ENCODE measurements at regions not wholly inside any gene's neighbourhood (a gene's known extent, or its start where the extent isn't known, plus 50 kb on each side); places are given as distances from the start of the nearest gene placed in this dataset.

DNA sequence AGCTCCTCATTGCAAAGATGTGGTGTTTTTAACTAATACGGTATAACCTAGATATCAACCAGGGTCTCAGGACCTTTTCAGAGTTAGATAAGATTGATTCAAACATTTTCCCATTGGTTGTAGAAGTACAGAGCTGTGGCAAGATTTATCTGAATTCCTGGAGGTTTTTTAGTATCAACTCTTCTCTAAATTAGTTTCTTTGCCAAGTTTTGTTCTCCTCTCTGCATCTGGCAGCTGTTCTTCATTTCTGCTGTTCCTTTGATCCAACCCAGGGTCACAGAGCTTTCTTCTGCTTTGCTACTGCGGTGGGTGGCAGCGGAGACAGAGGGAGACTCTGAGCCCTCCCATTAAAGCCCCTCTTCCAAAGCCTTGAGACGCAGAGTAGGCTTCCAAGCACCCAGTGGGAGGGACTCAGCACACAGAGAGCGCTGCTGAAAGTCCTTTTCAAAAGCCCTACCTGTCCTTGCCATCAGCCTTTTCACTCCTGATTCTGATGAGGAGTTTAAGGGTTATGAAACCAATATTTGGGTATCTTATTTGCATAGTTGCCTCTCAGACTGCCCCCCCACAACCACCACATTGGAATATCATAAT, 146.3 kb upstream of the EEPD1 start:
- DNase-seq (ENCODE audit: low spot score): no peak

DNA sequence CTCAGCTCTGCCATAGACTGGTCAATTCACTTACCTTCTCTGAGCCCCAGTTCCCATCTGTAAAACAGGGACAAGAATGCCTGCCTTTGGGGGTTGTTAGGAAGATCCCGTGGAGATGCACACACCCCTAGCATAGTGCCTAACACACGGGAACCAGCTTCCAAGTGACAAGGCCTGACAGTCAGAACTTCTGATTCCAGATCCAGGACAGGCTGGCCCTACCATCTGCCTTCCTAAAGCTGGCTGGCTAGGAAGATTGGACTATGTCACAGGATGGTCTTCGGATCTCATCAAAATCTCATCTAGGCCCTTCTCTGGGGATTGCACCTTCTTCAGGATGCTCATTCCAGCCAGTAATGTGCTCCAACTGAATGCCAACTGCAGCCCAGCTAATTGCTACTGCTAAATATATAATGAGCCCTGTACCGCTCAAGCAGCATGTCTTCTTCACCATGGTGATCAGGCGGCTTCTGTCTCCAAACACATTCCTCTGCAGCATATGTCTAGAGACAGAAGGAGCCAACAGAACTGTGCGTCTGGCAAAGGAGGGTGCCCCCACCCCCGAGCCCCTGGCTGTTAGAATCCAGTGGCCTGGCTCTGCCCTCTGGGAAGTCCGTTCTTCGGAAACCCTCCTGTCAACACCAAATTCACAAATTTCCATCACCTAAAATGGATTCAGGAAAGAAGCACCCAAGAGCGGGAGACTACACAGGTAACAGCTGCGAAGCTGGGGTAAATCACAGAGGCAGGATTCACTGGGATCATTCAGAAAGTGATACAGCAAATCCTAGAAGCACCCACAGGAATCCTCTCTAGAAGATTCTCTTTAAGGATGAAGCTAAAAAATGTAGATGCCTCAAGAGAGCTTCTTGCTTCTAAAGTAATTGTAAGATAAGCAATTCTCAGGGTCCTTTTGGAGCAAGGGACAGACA, 142.1 kb upstream of the EEPD1 start:
- no peak for DNase-seq (ENCODE audit: low spot score)

DNA sequence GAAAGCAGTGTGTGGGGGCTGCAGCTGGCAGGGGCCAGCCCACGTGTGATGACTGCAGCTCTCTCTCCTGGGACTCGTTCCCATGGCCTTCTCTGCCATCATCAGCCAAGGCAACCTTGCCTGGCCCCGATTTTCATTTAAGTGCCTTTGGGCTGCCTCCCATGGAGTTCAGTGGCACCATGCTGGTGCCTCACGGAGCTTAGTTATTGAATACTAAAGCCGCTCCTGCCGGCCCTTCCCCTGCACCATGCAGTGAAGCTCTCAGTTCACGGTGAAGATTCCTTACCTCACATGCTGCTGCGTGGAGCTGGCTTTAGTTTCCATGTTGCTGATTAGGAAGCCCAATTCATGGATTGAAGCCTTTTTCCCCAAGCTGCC, 141.5 kb upstream of the EEPD1 start:
- no peak for DNase-seq (ENCODE audit: low spot score)

DNA sequence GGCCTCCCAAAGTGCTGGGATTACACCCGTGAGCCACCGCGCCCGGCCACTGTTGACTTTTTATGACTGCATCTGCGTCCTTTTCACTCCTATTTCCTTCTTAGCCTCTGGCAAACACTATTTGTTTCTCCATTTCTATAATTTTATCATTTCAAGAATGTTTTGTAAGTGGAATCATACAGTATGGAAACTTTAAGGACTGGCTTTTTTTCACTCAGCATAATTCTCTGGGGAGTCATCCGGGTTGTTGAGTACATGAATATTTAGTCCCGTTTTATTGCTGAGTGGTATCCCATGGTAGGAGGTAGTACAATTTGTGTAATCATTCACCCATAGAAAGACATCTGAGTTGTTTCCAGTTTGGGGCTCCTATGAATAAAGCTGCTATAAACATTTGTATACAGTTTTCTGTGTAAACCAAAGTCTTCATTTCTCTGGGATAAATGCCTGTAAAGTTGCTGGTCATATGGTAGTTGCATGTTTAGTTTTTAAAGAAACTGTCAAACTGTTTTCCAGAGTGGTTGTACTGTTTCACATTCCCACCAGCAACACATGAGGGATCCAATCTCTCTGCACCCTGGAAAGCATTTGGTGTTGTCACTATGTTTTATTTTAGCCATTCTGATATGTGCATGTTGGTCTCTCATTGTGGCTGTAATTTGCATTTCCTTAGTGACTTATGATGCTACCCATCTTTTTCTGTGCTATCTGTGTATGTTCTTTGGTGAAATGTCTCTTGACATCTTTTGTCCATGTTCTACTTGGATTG, 139.6 kb upstream of the EEPD1 start:
- DNase-seq (ENCODE audit: low spot score): peak; percentile 24

GRCh38 chr7:36014961-36015360, 138.1 kb upstream of the EEPD1 start:
- no peak for DNase-seq (ENCODE audit: low spot score)

DNA sequence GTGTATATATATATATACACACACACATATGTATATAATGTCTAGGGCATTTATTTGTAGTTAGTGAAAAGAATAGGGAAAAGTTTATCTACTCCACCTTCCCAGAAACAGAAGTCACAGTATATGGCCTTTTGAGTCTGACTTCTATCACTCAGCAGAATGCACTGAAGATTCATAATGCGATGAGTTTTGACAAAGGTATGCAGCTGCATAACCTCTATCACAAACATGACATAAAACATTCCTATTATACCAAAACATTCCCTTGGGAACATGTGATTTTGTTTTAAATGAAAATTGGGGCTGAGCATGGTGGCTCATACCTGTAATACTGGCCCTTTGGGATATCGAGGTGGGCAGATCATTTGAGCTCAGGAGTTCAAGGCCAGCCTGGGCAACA, 137.3 kb upstream of the EEPD1 start:
- DNase-seq (ENCODE audit: low spot score): peak; percentile 66

DNA sequence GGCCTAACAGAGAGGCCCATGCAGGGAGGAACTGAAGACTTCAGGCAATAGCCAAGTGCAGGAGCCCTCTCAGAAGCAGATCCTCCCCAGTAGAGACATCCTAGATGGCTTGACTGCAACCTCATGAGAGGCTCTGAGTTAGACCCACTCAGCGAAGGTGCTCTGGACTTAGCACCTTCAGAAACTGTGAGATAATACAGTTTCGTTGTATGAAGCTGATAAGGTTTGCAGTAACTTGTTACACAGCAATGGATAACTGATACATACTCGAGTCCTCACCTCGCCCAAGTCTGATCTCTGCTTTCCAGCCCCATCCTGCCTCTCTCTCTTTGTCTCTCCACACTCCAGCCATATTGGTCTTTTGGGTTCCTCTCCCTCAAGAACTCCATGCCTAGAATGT, 136.4 kb upstream of the EEPD1 start:
- DNase-seq (ENCODE audit: low spot score): no peak

- peak; percentile 25 for DNase-seq (ENCODE audit: low spot score)
These were observed 135.9 kb upstream of the EEPD1 start for GRCh38 chr7:36017111-36017510.

GRCh38 chr7:36018816-36019484, 134.1 kb upstream of the EEPD1 start:
- no peak for DNase-seq (ENCODE audit: low spot score)

DNA sequence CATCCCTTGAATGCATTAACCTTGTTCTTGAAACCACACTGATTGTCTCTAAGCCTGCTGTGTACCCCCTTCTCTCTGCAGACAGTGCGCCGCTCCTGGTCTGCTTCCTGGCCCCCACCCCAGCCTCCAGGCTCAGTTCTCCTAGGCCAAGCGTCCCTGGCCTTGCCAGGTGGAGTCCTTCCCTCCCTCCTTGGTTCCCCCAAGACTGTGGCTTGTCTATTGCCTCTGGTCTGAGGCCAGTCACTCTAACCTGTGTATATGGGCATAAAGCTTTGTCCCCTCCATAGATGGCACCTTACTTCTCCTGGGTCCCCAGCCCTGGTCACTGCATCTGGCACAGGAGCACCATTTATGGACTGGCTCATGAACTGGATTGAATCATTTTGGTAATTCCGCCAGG, 133.5 kb upstream of the EEPD1 start:
- no peak for DNase-seq (ENCODE audit: low spot score)

- peak; percentile 47 for DNase-seq (ENCODE audit: low spot score)
These were observed 133.1 kb upstream of the EEPD1 start for GRCh38 chr7:36019980-36020379.

DNA sequence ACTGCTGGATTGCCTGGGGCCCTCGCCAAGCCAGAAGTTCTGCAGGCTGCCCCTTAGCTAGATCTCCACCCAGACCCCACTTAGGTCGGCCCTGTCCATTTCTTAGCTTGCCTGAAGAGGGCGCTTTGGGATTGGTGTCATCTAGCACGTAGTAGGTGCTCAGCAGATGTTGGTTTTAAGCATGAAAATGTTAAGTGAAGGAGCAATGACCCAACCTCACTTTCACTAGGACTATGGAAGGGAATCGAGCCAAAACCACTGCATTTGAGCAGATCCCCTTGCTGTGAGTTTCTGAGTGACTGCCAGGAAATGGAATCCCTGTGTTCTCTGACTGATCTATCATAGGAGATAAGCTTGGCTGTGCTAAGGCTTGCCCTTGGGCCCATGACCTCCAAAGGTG, 131.7 kb upstream of the EEPD1 start:
- no peak for DNase-seq (ENCODE audit: low spot score)

DNA sequence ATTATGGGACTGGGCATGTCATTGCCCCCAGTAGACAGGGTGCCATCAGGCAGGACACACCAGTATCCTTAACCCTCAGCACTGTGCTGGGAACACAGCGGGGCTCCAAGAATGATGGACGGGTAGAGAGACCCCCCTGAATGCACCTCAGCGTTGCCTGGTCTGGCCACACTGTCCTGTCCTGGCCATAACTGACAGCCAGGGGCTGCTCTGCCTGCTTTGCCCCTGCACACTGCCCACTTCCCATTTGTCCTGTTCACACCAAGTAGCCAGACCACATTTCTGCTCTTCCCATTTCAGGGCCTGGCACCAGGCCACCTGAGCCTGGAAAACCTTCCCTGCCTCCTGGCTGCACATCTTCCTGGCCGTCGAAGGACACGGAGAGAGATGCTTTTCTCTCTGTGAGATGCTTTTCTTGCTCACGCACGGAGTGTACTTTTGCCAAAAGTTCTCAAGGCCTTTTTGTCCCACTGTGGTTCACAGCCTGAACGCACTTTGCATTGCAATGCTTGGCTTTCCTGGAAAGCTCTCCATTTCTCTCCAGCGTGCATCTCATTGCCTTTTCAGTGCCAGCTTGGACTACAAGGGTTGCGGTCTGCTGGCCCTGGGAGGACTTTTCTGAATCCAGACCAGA, 131.0 kb upstream of the EEPD1 start:
- DNase-seq (ENCODE audit: low spot score): no peak

DNA sequence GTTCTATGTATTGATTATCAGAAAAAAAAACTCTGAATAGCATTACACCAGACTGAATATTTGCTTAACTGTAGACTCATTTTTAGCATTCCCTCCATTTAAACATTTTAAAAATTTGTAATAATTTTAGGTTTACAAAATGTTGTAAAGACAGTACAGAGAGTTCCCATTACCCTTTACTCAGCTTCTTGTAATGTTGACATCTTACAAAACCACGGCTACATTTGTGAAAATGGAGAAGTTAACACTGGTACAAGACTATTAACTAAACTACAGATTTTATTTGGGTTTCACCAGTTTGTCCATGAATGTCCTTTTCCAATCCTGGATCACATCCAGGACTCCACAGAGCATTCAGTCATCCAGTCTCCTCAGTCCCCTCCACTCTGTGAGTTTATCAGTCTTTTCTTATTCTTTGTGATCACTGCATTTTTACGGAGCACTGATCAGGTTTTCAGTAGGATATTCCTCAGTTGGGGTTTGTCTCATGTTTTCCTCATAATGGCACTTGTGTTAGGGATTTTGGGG, 130.0 kb upstream of the EEPD1 start:
- DNase-seq (ENCODE audit: low spot score): no peak

- no peak for DNase-seq (ENCODE audit: low spot score)
These were observed 127.9 kb upstream of the EEPD1 start for GRCh38 chr7:36025190-36025589.

DNA sequence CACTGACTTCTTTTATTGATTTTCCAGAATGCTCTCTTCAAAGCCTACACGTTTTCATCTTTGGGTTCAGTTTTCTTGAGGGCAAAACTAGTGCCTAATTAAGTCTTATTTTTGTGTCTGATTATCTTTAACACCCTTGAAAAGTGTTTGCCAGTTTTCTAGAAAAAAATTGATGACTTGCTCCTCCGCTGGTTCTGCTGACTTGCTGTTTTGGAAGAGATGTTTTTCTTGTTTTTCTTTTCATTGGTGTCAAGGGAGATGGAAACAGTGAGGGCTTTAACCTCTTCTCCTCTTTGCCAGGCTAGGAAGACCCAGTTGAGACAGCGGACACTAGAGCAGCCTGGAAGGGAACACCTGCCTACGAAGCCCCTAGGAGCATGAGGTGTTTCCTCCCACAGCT, 123.7 kb upstream of the EEPD1 start:
- no peak for DNase-seq (ENCODE audit: low spot score)

GRCh38 chr7:36029853-36030515, 123.1 kb upstream of the EEPD1 start:
- no peak for DNase-seq (ENCODE audit: low spot score)

DNA sequence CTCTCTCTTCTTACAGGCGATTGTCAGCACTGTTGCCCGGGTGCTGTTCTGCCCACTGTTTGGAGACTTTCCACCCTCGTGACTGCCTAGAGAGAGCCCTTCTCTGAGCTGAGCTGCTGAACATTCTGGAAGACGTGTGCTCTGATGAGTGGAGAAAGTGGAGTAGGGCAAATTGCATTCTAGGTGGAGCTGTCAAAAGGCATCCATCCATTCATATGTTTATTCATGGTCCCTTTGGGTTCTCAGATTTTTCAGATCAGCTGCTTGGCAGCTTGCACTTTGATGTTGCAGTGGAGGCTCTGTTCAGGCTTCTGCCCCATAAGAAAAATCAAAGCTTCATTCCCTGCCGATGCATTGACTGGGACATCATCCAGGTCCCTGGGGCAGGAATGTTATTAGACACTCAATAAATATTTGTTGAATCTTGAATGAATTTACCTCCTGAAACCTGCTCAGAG, 120.7 kb upstream of the EEPD1 start:
- no peak for DNase-seq (ENCODE audit: low spot score)

DNA sequence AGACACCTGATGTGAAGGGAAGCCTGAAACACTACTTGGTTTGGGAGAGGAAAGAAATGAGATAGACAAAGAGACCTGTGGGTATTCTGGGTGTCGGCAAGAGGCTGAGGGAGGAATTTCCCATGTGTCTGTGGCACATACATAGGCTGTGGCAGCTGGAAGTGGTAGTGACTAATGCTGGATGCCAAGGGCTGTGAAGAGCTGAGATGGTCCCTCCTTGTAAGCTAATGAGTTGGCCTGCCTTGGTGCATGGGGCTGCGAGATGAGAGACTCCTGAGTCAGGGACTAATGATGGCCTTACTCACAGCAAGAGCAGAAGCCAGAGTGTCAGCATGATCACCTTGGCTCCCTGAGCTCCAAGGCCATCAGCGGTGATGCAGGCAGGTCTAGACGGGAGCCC, 119.0 kb upstream of the EEPD1 start:
- DNase-seq (ENCODE audit: low spot score): peak; percentile 89

DNA sequence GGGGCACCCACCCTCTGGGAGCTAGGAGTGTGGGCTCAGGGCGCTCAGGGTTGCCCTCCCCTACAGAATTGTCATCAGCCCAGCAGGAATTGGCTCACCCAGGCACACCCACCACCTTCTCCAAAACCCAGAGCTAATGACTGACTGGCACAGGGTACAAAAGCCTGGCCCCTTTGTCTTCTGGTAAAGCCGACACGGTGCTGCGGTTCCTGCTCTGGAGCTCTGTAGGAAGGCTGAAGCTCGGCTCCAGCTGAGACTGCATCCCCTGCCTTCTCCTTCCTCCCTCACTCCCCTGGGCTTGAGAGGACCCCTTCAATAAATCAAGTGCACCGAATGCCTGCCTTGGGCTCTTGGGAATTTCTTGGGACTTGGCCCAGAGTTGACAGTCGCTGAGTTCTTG, 117.9 kb upstream of the EEPD1 start:
- no peak for DNase-seq (ENCODE audit: low spot score)

GRCh38 chr7:36036590-36036989, 116.5 kb upstream of the EEPD1 start:
- no peak for DNase-seq (ENCODE audit: low spot score)

Measured in kidney tubule cell (primary cell).